ENCODE measurements at regions not wholly inside any gene's neighbourhood (a gene's known extent, or its start where the extent isn't known, plus 50 kb on each side); places are given as distances from the start of the nearest gene placed in this dataset.

- Histone ChIP-seq H3K4me3 (no peak overlapping the region), H3K36me3 (no peaks in the 10 kb centered on the region), H3K27ac (no peak overlapping the region), H3K27me3 (no peaks in the 10 kb centered on the region), H3K4me1 (peaks cover 23% of the 10 kb centered on the region), H3K9me3 (no peaks in the 10 kb centered on the region)
- intact Hi-C loops (cut with DNase I): no loop called here
- ATAC-seq (peak; percentile 48), DNase-seq (no peak)
- TF ChIP-seq CTCF (IDR thresholded peaks at IDR 0.05): no peak
Observed at GRCh38 chr13:33639158-33639557, 178.8 kb upstream of the RFC3 start.

DNA sequence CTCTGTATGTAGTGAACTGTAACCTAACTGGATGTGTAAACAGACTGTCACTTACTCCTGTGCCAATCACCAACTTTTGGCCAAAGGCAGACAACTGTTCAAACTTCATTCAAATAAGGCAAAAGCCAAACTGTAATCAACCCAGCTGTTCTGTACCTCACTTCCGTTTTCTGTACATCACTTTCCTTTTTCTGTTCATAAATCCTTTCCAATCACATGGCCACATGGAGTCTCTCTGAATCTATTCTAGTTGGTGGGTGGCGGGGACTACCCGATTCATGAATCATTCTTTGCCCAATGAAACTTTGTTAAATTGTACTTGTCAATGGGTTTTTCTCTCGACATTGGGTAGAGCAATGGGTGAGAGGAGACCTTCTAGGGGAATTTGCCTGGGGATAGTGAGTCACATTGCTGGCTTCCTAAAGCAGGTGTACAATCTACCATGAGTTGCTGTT, 178.3 kb upstream of the RFC3 start:
- no peaks in the 10 kb centered on the region for H3K36me3 ChIP-seq
- H3K27me3 ChIP-seq: no peaks in the 10 kb centered on the region
- DNase-seq (no peak), ATAC-seq (no peak)
- TF ChIP-seq CTCF (IDR thresholded peaks at IDR 0.05): no peak
- peaks cover 28% of the 10 kb centered on the region for H3K4me1 ChIP-seq
- no peak overlapping the region for H3K4me3 ChIP-seq
- peak overlapping the region; percentile 32 for H3K27ac ChIP-seq
- intact Hi-C loops (cut with DNase I): no loop called here
- no peaks in the 10 kb centered on the region for H3K9me3 ChIP-seq

- ATAC-seq (no peak), DNase-seq (no peak)
- no peaks in the 10 kb centered on the region for H3K36me3 ChIP-seq
- no peak for TF ChIP-seq CTCF (IDR thresholded peaks at IDR 0.05)
- H3K27ac ChIP-seq: peak overlapping the region; percentile 2
- H3K4me3 ChIP-seq: no peak overlapping the region
- peaks cover 36% of the 10 kb centered on the region for H3K4me1 ChIP-seq
- H3K9me3 ChIP-seq: no peaks in the 10 kb centered on the region
- intact Hi-C loops (cut with DNase I): no loop called here
- H3K27me3 ChIP-seq: no peaks in the 10 kb centered on the region
Observed at GRCh38 chr13:33640832-33641231, 177.1 kb upstream of the RFC3 start.

DNA sequence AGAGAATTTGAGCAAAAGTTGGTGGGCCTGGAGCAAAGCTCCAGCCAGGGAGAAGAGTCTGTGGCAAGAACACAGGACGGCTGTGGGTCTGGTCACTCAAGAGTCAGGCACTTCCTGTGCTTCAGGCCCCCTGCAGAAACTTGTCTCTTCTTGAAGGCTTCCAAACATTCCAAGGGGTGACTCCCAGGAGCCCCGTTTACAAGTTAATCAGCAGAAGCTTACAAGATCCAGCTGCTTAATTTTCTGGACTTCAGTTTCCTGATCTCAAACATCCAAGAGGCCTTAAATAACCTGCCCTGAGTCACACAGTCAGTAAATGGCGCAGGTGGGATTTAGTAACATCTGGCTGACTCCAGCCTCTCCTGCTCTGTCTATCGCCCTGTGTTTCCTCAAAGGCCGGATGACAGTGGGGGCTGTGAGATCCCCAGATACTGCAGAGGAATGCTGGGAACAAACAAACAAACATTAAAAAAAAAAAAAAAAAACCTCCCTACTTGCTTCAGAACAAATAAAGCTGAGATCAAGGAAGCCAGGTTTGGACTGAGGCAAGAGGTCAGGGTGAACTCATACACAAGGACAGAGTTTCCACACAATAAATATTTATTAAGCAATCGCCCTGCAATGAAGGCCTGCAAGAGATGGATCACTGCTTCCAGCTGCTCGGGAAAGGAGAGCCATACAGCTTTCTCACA, 175.4 kb upstream of the RFC3 start:
- H3K27me3 ChIP-seq: no peaks in the 10 kb centered on the region
- peaks cover 36% of the 10 kb centered on the region for H3K4me1 ChIP-seq
- TF ChIP-seq CTCF (IDR thresholded peaks at IDR 0.05): no peak
- H3K27ac ChIP-seq: peak overlapping the region; percentile 67
- H3K36me3 ChIP-seq: no peaks in the 10 kb centered on the region
- intact Hi-C loops (cut with DNase I): no loop called here
- DNase-seq: no peak
- peak; percentile 76 for ATAC-seq
- no peaks in the 10 kb centered on the region for H3K9me3 ChIP-seq
- H3K4me3 ChIP-seq: no peak overlapping the region

DNA sequence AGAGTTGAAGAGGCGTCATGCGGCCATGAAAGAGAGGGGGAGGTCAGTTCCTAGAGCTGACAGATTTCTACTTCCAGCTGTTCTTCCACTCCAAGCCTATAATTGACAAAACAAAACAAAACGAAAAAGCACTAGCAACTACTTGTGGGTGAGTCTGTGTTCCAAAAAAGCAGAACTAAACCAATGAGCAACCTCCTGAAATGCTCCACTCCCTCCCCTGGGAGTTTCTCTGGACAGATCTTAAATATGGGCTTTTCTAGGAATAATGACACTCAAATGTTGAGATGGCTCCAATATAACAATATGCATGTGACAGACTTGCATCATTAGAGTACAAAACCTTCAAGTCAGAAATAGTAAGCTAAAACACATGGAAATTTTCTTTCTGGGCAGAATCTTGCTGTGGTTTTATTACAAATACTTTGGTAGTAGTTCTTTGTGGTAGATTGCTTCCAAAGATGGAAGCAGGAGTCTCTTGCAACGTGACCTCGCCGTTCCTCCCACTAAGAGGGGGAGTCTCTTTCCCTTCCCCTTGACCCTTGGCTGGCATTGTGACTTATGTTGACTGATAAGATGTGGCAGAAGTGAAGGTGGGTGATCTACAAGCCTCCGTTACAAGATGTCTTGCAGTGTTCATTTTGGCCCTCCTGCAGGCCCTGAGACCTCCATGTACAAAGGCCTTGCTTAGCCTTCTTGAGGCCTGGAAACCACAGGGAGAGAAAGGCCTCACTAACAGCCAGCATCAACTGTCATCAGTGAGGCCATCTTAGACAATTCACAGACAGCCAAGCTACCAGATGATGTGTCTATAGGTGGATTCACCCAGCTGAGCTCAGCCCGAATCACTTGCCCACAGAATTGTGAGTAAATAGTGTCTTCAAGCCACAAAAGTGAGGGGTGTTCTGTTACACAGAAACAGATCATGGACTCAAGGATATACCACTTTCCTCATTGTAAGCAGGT, 173.1 kb upstream of the RFC3 start:
- H3K27ac ChIP-seq: peak overlapping the region; percentile 78
- ATAC-seq: peak; percentile 54
- no peak for DNase-seq
- H3K36me3 ChIP-seq: no peaks in the 10 kb centered on the region
- no peak for TF ChIP-seq CTCF (IDR thresholded peaks at IDR 0.05)
- no peak overlapping the region for H3K4me3 ChIP-seq
- no peaks in the 10 kb centered on the region for H3K9me3 ChIP-seq
- no peaks in the 10 kb centered on the region for H3K27me3 ChIP-seq
- peaks cover 31% of the 10 kb centered on the region for H3K4me1 ChIP-seq
- intact Hi-C loops (cut with DNase I): no loop called here

All from upper lobe of right lung (tissue), 1 donor.